Globus pallidus (tissue), 1 donor: ENCODE measurements at regions not wholly inside any gene's neighbourhood (a gene's known extent, or its start where the extent isn't known, plus 50 kb on each side); places are given as distances from the start of the nearest gene placed in this dataset.
A peak's percentile ranks its signal among the peaks of the same experiment; 100 is the strongest.
"Not testable (repeated sequence)": the region's sequence is repeated elsewhere in the genome, so short reads cannot be mapped to it uniquely, and the experiment has no call there.

ENCODE experiments used
- DNase-seq: peaks from one replicate; pipeline ENCODE4 v3.0.0-alpha.2; 2015; ENCODE audit warnings: low spot score

DNA sequence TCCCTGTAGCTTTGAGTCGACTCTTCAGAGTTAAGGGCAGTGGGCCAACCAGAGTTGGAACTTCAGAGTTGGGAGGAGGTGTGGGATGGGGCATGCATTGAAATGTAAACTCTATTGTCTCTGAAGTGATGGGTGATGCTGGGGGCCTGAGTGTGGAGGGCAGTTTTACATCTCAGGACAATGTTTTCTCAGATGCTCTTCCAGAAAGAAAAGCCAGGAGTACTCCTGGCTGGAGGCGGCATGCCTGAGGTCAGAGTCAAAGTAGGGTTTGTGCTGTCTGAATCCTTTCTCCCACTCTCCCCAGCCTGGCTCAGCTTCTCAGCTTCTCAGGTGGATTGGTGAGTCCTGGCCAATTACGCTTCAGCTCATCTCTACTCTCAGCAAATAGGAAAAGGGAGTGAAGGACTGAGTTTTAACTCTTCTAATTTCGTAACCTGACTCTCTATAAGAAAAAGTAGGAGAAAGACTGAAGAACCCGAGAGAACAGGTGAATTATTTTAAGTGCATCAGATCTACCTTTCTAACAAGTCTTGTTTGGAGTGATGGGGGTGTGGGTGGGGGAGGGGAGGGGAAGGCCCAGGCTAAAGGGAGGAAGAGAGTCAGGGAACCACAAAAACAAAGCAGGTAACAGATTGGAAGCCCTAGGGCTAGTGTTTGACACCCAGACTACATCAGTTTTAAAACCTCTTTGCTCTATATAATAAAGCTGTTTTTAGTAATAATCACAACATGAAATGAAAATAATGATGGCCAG lies 107.5 kb upstream of the PELI1 start:
- DNase-seq, result no peak

DNA sequence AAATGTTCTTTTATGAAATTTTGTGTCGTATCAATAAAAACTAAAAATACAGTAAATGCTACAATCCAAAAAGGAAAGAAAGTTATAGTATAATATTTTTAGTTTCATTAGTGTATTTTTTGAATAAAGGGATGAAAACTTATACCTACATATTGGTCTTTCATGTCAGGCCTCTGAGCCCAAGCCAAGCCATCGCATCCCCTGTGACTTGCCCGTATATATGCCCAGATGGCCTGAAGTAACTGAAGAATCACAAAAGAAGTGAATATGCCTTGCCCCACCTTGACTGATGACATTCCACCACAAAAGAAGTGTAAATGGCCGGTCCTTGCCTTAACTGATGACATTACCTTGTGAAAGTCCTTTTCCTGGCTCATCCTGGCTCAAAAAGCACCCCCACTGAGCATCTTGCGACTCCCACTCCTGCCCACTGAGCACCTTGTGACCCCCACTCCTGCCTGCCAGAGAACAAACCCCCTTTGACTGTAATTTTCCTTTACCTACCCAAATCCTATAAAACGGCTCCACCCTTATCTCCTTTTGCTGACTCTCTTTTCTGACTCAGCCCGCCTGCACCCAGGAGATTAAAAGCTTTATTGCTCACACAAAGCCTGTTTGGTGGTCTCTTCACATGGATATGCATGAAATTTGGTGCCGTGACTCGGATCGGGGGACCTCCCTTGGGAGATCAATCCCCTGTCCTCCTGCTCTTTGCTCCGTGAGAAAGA lies 108.2 kb upstream of the PELI1 start:
- not testable (repeated sequence) for DNase-seq

DNA sequence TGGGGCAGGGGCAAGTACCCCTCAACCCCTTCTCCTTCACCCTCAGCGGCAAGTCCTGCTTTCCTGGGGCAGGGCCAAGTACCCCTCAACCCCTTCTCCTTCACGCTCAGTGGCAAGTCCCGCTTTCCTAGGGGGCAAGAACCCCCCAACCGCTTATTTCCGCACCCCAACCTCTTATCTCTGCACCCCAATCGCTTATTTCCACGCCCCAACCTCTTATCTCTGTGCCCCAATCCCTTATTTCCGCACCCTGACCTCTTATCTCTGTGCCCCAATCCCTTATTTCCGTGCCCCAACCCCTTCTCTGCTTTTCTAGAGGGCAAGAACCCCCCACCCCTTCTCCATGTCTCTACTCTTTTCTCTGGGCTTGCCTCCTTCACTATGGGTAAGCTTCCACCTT lies 109.2 kb upstream of the PELI1 start:
- DNase-seq, result not testable (repeated sequence)

- DNase-seq, result no peak
These were observed 114.3 kb upstream of the PELI1 start for GRCh38 chr2:64258566-64258965.

DNA sequence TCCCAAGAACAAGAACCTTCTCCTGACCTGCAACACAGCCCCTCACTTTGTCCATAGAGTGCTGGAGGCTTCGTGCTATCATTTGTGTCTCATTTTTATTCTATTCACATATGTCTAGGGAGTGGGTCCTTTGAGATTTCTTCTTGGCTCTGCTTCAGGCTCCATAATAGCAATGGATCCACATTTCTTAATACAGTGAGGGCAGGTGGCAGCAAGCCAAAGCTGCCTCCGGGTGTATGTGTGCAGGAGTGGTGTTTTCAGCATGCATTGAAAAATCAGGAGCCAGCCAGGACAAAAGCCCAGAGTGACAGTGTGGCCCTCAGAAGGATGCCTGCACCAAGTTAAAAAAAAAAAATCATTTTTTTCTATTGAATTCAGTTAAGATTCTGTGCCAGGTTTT lies 115.1 kb upstream of the PELI1 start:
- DNase-seq, result no peak

DNA sequence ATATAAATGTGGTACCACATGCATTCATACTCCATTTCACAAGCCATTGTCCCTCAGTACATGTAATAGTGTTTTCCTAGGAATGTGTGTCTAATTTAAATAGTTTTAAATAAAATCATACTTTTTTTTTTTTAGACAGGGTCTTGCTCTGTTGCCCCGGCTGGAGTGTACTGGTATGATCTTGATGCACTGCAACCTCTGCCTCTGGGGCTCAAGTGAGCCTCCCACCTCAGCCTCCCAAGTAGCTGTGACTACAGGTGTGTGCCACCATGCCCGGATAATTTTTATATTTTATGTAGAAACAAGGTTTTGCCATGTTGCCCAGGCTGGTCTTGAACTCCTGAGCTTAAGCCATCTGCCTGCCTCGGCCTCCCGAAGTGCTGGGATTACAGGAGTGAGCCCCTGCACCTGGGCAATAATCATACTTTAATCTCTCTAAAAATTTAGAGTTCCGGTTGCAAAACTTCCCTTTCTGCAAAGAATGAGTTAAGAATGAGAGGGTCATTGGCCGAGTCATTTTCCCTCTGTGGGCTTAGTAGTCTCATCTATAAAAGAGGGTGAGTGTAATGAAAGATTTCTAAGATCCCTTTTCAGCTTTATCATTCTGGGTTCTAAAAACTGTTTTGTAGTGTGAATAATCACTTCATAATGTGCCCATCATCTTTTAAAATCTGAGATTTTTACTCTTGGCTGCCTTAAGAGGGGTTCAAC lies 116.0 kb upstream of the PELI1 start:
- DNase-seq, result no peak

DNA sequence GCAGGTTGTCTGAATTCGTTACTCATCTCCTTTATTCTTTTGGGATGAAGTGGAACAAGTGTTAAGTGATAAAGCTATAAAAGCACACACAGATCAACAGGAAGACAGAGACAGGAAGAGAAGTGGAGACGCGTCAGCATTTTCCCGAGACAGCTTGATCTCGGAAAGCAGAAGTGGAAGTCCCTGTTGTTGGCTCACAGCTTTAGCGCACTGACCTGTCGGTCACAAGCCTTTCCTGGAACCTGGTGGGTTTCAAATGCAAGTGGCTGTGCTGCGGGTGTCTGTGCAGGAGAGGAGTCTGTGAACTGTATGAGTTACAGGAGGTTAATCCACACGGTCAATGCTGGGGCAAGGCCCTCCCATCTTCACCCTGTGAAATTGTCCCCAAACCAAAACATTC lies 116.6 kb upstream of the PELI1 start:
- DNase-seq, result peak; percentile 56

GRCh38 chr2:64262071-64262470 lies 117.9 kb upstream of the PELI1 start:
- DNase-seq, result no peak

DNA sequence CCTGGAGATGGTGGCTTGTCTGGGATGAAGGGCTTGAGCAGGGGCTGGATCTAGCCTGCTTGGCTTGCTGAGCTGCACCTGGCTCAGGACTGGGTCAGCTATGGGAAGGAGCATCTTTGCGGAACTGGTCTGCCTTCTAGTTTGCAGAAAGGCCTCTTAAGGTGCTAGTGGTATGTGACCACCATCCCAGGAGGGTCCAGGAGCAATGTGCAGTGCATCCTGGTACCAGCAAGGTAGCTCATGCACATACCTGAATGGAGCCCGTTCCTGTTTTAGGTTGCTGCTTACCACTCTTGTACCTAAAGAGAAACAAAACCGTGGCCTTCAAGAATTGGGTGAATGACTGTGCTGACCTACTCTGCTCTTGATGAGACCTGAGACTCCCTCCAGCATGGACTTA lies 118.6 kb upstream of the PELI1 start:
- DNase-seq, result no peak

GRCh38 chr2:64263315-64263714 lies 119.1 kb upstream of the PELI1 start:
- DNase-seq, result no peak

GRCh38 chr2:64267699-64268098 lies 123.5 kb upstream of the PELI1 start:
- no peak for DNase-seq

- DNase-seq, result no peak
These were observed 124.3 kb upstream of the PELI1 start for GRCh38 chr2:64268330-64269048.

DNA sequence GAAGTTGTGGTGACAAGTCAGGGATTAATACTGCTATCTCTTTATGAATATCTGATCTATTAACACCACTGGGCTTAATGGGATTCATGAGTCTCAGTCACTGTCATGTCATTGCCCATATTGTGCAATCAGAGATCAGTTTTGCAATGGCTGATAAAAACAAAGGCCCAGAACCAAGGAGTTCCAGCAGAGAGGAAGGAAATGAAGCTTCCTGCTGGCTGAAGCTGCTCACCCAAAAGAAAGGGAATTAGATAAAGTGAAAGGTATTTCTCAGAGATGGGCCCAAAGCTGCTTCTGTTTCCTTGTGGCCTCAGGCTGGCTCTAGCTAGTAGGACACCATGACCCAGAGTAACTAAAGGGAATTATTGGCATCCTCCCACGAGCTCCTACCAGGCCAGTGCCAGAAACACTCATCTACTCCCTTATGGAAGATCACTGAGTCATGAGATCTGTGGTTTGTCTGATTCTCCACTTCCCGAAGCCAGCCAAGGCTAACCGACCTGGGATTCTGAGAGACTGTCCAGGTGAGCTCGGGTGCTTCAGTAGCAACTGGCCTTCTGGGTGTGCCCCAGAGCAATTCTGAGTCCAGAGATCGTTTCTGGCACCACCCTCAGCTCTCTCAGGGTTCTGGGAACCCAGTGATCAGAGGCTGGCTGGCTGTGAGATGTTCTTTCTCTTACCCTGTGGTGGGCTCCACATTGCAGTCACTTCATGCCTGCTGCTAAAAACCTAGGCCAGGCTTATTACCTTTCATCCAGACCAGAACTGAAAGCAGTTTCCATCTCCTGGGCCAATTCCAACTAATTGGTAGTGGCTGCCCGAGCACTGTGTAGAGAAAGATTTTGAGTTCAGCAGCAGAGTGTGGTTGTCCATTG lies 129.5 kb upstream of the PELI1 start:
- peak; percentile 58 for DNase-seq

GRCh38 chr2:64274399-64275173 lies 130.4 kb upstream of the PELI1 start:
- DNase-seq, result no peak

- no peak for DNase-seq
These were observed 130.9 kb upstream of the PELI1 start for GRCh38 chr2:64275174-64275466.

DNA sequence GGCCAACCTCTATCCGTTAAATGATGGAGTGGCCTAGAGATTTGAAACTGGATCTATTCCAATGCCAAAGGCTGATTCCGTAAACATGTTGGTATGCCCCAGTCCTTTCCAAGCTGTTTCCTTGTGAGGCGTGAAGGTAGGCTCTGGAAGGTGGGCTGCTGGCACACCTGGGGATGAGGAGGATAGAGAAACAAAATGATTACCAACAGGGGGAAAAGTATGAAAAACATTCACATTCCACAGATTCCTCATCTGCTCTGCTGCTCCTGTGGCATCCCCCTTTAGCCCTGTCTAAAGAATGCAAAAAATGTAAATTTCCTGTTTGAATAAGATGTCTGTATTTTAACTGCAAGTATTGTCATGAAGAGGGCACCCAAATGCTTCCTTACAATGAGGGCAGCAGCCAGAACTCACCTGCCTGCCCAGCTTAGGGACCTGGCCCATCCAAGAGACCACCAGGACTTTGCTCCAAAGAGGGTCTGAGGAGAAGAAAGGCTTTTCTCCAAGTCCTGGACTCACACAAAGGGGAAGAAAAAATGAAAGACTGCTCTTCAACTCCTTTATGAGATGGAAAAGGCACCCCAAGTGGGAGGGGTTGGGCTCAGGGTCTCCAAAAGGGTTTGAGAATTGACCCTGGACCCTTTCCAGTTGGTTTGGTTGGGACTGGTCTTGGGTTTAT lies 132.3 kb upstream of the PELI1 start:
- DNase-seq, result no peak

GRCh38 chr2:64277101-64277849 lies 133.1 kb upstream of the PELI1 start:
- peak; percentile 68 for DNase-seq

GRCh38 chr2:64280812-64281211 lies 136.6 kb upstream of the PELI1 start:
- not testable (repeated sequence) for DNase-seq

DNA sequence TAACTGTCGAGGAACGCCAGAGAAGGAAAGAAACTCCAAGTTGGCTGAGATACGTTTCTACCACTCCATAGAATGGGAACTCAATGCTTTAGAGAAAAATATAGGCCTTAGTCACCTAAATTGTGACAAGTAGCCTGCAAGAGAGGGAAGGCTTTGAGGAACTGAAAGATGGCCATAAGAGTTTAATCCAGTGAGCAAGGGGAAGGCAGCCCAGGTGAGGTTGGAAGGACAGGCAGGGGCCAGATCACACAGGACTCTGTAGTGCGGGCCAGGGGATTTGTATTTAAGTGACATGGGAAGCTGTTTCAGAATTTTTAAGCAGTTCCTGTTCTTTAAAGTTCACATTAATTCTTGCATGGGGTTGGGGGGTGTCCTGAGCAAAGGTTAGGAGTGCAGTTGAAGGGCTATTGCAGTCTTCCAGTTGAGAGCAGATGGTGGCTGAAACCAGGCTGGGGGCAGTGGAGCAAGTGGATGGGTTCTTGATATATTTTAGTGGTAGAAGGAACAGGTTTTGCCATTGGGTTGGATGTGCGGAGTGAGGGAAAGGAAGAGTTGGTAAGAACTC lies 138.9 kb upstream of the PELI1 start:
- DNase-seq, result no peak
